BLaER1 treated with 17β-estradiol and CSF1 and Interleukin-3, amounts not matched to agents 10 nM and 100 nM (cell line): ENCODE measurements at regions not wholly inside any gene's neighbourhood (a gene's known extent, or its start where the extent isn't known, plus 50 kb on each side); places are given as distances from the start of the nearest gene placed in this dataset.
A peak's percentile ranks its signal among the peaks of the same experiment; 100 is the strongest.

Experiments used
- H3K27ac ChIP-seq, 11 experiments: shearing (Covaris generic); formaldehyde crosslinking; 2 replicates each; pipeline ENCODE4 v1.8.1; 2022
- H3K27me3 ChIP-seq, 11 experiments: shearing (Covaris generic); formaldehyde crosslinking; 2 replicates each; pipeline ENCODE4 v1.8.1; 2022
- H3K36me3 ChIP-seq, 11 experiments: shearing (Covaris generic); formaldehyde crosslinking; 2 replicates each; pipeline ENCODE4 v1.8.1; 2022
- H3K4me1 ChIP-seq, 10 experiments: shearing (Covaris generic); formaldehyde crosslinking; 2 replicates each; pipeline ENCODE4 v1.8.1; 2022
- H3K4me2 ChIP-seq, 11 experiments: shearing (Covaris generic); formaldehyde crosslinking; 2 replicates each; pipeline ENCODE4 v1.8.1; 2022
- H3K4me3 ChIP-seq, 10 experiments: shearing (Covaris generic); formaldehyde crosslinking; 2 replicates each; pipeline ENCODE4 v1.8.1; 2022
- H3K9ac ChIP-seq, 11 experiments: shearing (Covaris generic); formaldehyde crosslinking; 2 replicates each; pipeline ENCODE4 v1.8.1; 2022
- H3K9me3 ChIP-seq, 11 experiments: shearing (Covaris generic); formaldehyde crosslinking; replicated peaks in 1 of 11; 2 replicates each; pipeline ENCODE4 v1.8.1; 2022
- H4K20me1 ChIP-seq, 11 experiments: shearing (Covaris generic); formaldehyde crosslinking; 2 replicates each; pipeline ENCODE4 v1.8.1; 2022
- Cebpa-rat ChIP-seq, 11 experiments: shearing (Covaris generic); IDR thresholded peaks; 2 replicates each; pipeline ENCODE4 v1.8.1; 2022

GRCh38 chr16:63737633-63738032, 1384.2 kb downstream of the CDH11 start:
- Histone ChIP-seq H3K9ac (no peak overlapping the region), H3K4me2 (no peak overlapping the region), H3K36me3 (no peaks in the 10 kb centered on the region), H3K4me3 (no peak overlapping the region), H3K9me3 (no peaks in the 10 kb centered on the region), H3K27ac (no peak overlapping the region), H4K20me1 (no peaks in the 10 kb centered on the region), H3K27me3 (no peaks in the 10 kb centered on the region), H3K4me1 (no peaks in the 10 kb centered on the region)
- TF ChIP-seq Cebpa-rat (IDR thresholded peaks at IDR 0.05), result no peak

- Histone ChIP-seq H3K27ac (no peak overlapping the region), H3K36me3 (no peaks in the 10 kb centered on the region), H4K20me1 (no peaks in the 10 kb centered on the region), H3K4me3 (no peak overlapping the region), H3K9ac (no peak overlapping the region), H3K27me3 (no peaks in the 10 kb centered on the region), H3K9me3 (no peaks in the 10 kb centered on the region), H3K4me2 (no peak overlapping the region), H3K4me1 (no peaks in the 10 kb centered on the region)
- TF ChIP-seq Cebpa-rat (IDR thresholded peaks at IDR 0.05), result peak in 1 of 11 experiments; percentile 64; a peak in 3 of 22 replicates
These were observed 1386.4 kb downstream of the CDH11 start for GRCh38 chr16:63735456-63735855.

GRCh38 chr16:63720848-63721247, 1401.0 kb downstream of the CDH11 start:
- Histone ChIP-seq H3K4me2 (no peak overlapping the region), H3K9ac (no peak overlapping the region), H3K27me3 (no peaks in the 10 kb centered on the region), H3K36me3 (no peaks in the 10 kb centered on the region), H3K9me3 (no peaks in the 10 kb centered on the region), H3K27ac (no peak overlapping the region), H3K4me1 (no peaks in the 10 kb centered on the region), H3K4me3 (no peak overlapping the region), H4K20me1 (no peaks in the 10 kb centered on the region)
- TF ChIP-seq Cebpa-rat (IDR thresholded peaks at IDR 0.05), result no peak

- no peaks in the 10 kb centered on the region for H3K27me3 ChIP-seq
- H3K4me3 ChIP-seq, result no peak overlapping the region
- no peaks in the 10 kb centered on the region for H4K20me1 ChIP-seq
- H3K9me3 ChIP-seq, result no peaks in the 10 kb centered on the region; a peak in 1 of 22 replicates
- H3K9ac ChIP-seq, result no peak overlapping the region
- no peak overlapping the region for H3K27ac ChIP-seq
- H3K36me3 ChIP-seq, result no peaks in the 10 kb centered on the region
- TF ChIP-seq Cebpa-rat (IDR thresholded peaks at IDR 0.05), result no peak
- H3K4me2 ChIP-seq, result no peak overlapping the region
- no peaks in the 10 kb centered on the region for H3K4me1 ChIP-seq
These were observed 1401.9 kb downstream of the CDH11 start for GRCh38 chr16:63719926-63720325.

- no peaks in the 10 kb centered on the region for H3K27me3 ChIP-seq
- H3K4me2 ChIP-seq, result no peak overlapping the region
- TF ChIP-seq Cebpa-rat (IDR thresholded peaks at IDR 0.05), result no peak
- H4K20me1 ChIP-seq, result no peaks in the 10 kb centered on the region
- H3K9me3 ChIP-seq, result no peaks in the 10 kb centered on the region; a peak in 1 of 22 replicates
- no peaks in the 10 kb centered on the region for H3K36me3 ChIP-seq
- H3K4me3 ChIP-seq, result no peak overlapping the region
- H3K9ac ChIP-seq, result no peak overlapping the region
- no peak overlapping the region for H3K27ac ChIP-seq
- no peaks in the 10 kb centered on the region for H3K4me1 ChIP-seq
These were observed 1404.1 kb downstream of the CDH11 start for GRCh38 chr16:63717806-63718205.

GRCh38 chr16:63714876-63715275, 1407.0 kb downstream of the CDH11 start:
- Histone ChIP-seq H3K4me2 (no peak overlapping the region), H4K20me1 (no peaks in the 10 kb centered on the region), H3K9ac (no peak overlapping the region), H3K4me3 (no peak overlapping the region), H3K4me1 (no peaks in the 10 kb centered on the region), H3K9me3 (no peaks in the 10 kb centered on the region; a peak in 1 of 22 replicates), H3K27ac (no peak overlapping the region), H3K27me3 (no peaks in the 10 kb centered on the region), H3K36me3 (no peaks in the 10 kb centered on the region)
- no peak for TF ChIP-seq Cebpa-rat (IDR thresholded peaks at IDR 0.05)

- TF ChIP-seq Cebpa-rat (IDR thresholded peaks at IDR 0.05), result no peak
- H3K4me2 ChIP-seq, result no peak overlapping the region
- H3K9ac ChIP-seq, result no peak overlapping the region
- no peaks in the 10 kb centered on the region for H3K36me3 ChIP-seq
- H3K4me3 ChIP-seq, result no peak overlapping the region
- no peaks in the 10 kb centered on the region for H3K4me1 ChIP-seq
- H3K27me3 ChIP-seq, result no peaks in the 10 kb centered on the region
- no peaks in the 10 kb centered on the region for H4K20me1 ChIP-seq
- no peaks in the 10 kb centered on the region; a peak in 1 of 22 replicates for H3K9me3 ChIP-seq
- no peak overlapping the region for H3K27ac ChIP-seq
These were observed 1409.1 kb downstream of the CDH11 start for GRCh38 chr16:63712725-63713124.

GRCh38 chr16:63703612-63704011, 1418.3 kb downstream of the CDH11 start:
- Histone ChIP-seq H3K4me3 (no peak overlapping the region), H4K20me1 (no peaks in the 10 kb centered on the region)

GRCh38 chr16:63702981-63703590, 1418.8 kb downstream of the CDH11 start:
- Histone ChIP-seq H3K36me3 (no peaks in the 10 kb centered on the region), H3K27me3 (no peaks in the 10 kb centered on the region), H3K4me3 (no peak overlapping the region), H3K9ac (no peak overlapping the region), H3K4me1 (no peaks in the 10 kb centered on the region), H3K9me3 (no peaks in the 10 kb centered on the region; a peak in 1 of 22 replicates), H3K4me2 (no peak overlapping the region), H3K27ac (no peak overlapping the region), H4K20me1 (no peaks in the 10 kb centered on the region)
- TF ChIP-seq Cebpa-rat (IDR thresholded peaks at IDR 0.05), result no peak

More at GRCh38 chr16:63703612-63704011, 1418.3 kb downstream of the CDH11 start:
- Histone ChIP-seq H3K27ac (no peak overlapping the region), H3K9ac (no peak overlapping the region), H3K27me3 (no peaks in the 10 kb centered on the region), H3K9me3 (no peaks in the 10 kb centered on the region; a peak in 1 of 22 replicates), H3K36me3 (no peaks in the 10 kb centered on the region), H3K4me1 (no peaks in the 10 kb centered on the region), H3K4me2 (no peak overlapping the region)
- no peak for TF ChIP-seq Cebpa-rat (IDR thresholded peaks at IDR 0.05)

GRCh38 chr16:63697736-63698135, 1424.1 kb downstream of the CDH11 start:
- H3K4me2 ChIP-seq, result no peak overlapping the region
- H3K27ac ChIP-seq, result no peak overlapping the region
- no peak for TF ChIP-seq Cebpa-rat (IDR thresholded peaks at IDR 0.05)
- no peaks in the 10 kb centered on the region for H4K20me1 ChIP-seq
- H3K9ac ChIP-seq, result no peak overlapping the region
- H3K4me3 ChIP-seq, result no peak overlapping the region
- H3K4me1 ChIP-seq, result no peaks in the 10 kb centered on the region
- H3K9me3 ChIP-seq, result peaks cover 0 to 7% (median 0%) of the 10 kb centered on the region in 11 experiments; a peak in 2 of 22 replicates
- H3K27me3 ChIP-seq, result no peaks in the 10 kb centered on the region
- H3K36me3 ChIP-seq, result no peaks in the 10 kb centered on the region
